ENCODE measurements at regions not wholly inside any gene's neighbourhood (a gene's known extent, or its start where the extent isn't known, plus 50 kb on each side); places are given as distances from the start of the nearest gene placed in this dataset.

GRCh38 chr2:75828826-75829225 lies 118.1 kb upstream of the GCFC2 start:
- TF ChIP-seq POLR2A (IDR thresholded peaks at IDR 0.05) = no peak
- TF ChIP-seq CTCF (IDR thresholded peaks at IDR 0.05) = no peak
